ENCODE measurements at regions not wholly inside any gene's neighbourhood (a gene's known extent, or its start where the extent isn't known, plus 50 kb on each side); places are given as distances from the start of the nearest gene placed in this dataset.
A peak's percentile ranks its signal among the peaks of the same experiment; 100 is the strongest.

DNA sequence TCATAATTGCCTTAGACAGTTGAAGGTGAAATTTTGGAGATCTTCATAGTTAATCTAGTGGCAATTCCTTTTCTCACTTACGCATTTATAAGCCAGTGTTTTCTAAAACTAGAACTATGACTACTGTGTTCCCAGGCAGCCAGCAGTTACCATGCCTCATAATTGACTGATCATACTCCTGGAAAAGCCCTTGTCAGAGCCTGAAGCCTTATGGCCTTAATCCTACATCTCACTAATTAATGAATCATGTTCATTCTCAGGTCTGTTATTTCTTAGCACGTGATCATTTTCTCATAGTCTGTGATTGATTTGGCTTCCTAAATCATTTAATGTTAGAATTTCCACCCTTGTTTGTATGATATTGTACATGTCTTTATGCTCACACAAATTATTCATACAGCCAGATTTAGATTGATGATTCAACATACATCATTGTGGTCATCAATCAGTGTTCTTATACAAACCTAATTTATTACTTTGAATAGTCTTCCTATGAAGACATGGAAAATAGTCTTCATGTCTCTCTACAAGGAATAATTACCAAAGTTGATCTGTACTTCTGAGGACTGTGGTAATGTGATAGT lies 132.6 kb upstream of the ASCC3 start:
- TF ChIP-seq POLR2A (IDR thresholded peaks at IDR 0.05) = no peak

DNA sequence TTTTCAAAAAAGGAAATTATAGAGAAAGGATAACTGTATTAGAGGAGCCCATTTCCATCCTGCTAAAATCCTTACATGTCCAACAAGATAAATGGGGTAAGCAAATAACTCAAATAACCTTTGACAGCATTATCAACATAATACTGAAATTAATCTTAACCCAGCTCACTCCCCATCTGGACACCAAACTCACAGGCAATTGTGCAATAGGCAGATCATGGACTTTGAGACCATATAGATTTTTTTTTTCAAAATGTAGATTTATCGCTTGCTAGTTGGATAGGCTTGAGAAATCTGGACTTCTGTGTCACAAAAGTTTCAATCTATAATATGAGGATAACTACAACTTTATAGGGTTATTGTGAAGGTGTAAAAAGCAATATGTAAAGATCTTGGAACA lies 134.4 kb upstream of the ASCC3 start:
- intact Hi-C loops (cut with DNase I; ENCODE audit: low total_unique reads) = no loop called here
- Histone ChIP-seq H3K9me3 (no peaks in the 10 kb centered on the region), H3K27me3 (no peaks in the 10 kb centered on the region), H3K4me3 (no peak overlapping the region), H3K27ac (no peak overlapping the region), H3K36me3 (no peaks in the 10 kb centered on the region), H3K4me1 (no peaks in the 10 kb centered on the region)
- DNase-seq = peak in 1 of 2 donors; percentile 39
- 42 to 76% (median 53%) methylated on average over 1 of the region's 1 CpG for WGBS, 5 donors
- no peak for TF ChIP-seq POLR2A (IDR thresholded peaks at IDR 0.05)
- TF ChIP-seq, protein P1, sequence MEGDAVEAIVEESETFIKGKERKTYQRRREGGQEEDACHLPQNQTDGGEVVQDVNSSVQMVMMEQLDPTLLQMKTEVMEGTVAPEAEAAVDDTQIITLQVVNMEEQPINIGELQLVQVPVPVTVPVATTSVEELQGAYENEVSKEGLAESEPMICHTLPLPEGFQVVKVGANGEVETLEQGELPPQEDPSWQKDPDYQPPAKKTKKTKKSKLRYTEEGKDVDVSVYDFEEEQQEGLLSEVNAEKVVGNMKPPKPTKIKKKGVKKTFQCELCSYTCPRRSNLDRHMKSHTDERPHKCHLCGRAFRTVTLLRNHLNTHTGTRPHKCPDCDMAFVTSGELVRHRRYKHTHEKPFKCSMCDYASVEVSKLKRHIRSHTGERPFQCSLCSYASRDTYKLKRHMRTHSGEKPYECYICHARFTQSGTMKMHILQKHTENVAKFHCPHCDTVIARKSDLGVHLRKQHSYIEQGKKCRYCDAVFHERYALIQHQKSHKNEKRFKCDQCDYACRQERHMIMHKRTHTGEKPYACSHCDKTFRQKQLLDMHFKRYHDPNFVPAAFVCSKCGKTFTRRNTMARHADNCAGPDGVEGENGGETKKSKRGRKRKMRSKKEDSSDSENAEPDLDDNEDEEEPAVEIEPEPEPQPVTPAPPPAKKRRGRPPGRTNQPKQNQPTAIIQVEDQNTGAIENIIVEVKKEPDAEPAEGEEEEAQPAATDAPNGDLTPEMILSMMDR (IDR thresholded peaks at IDR 0.05) = no peak
- no peak for TF ChIP-seq POLR2AphosphoS5 (IDR thresholded peaks at IDR 0.05)
- no peak for TF ChIP-seq EP300 (IDR thresholded peaks at IDR 0.05)

More for the DNA sequence above, 132.6 kb upstream of the ASCC3 start:
- 85 to 90% (median 89%) methylated on average over 2 of the region's 2 CpGs for WGBS, 5 donors
- DNase-seq = no peak
- intact Hi-C loops (cut with DNase I; ENCODE audit: low total_unique reads) = no loop called here
- Histone ChIP-seq H3K9me3 (no peaks in the 10 kb centered on the region), H3K4me1 (no peaks in the 10 kb centered on the region), H3K36me3 (no peaks in the 10 kb centered on the region), H3K27ac (no peak overlapping the region), H3K4me3 (no peak overlapping the region), H3K27me3 (no peaks in the 10 kb centered on the region)

DNA sequence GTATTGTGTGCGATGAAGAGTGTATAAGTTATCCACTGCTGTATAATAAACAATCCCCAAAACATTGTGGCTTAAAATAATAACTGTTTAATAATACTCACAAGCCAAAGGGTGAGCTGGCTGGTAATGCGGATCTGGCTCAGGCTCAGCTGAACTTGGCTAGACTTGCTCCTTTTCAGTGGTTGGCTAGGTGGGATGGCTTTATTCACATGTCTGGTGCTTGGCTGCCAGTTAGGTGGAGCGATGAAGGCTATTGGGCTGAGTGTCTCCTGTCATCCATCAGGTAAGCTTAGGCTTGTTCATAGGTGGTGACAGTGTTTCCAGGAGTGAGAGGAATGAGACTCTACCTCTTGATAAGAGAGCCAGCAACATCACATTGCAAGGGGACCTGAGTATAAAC lies 135.0 kb upstream of the ASCC3 start:
- H3K4me1 ChIP-seq = no peaks in the 10 kb centered on the region
- TF ChIP-seq POLR2AphosphoS5 (IDR thresholded peaks at IDR 0.05) = no peak
- TF ChIP-seq POLR2A (IDR thresholded peaks at IDR 0.05) = no peak
- no peak for TF ChIP-seq EP300 (IDR thresholded peaks at IDR 0.05)
- TF ChIP-seq, protein P1 (IDR thresholded peaks at IDR 0.05) = no peak
- no peak for DNase-seq
- no peaks in the 10 kb centered on the region for H3K36me3 ChIP-seq
- H3K27ac ChIP-seq = no peak overlapping the region
- H3K9me3 ChIP-seq = no peaks in the 10 kb centered on the region
- intact Hi-C loops (cut with DNase I; ENCODE audit: low total_unique reads) = no loop called here
- H3K27me3 ChIP-seq = no peaks in the 10 kb centered on the region
- H3K4me3 ChIP-seq = no peak overlapping the region
- WGBS, 5 donors = 77 to 91% (median 87%) methylated on average over 3 of the region's 3 CpGs

GRCh38 chr6:101018157-101018556 lies 137.0 kb upstream of the ASCC3 start:
- H3K9me3 ChIP-seq = no peaks in the 10 kb centered on the region
- no peak overlapping the region for H3K4me3 ChIP-seq
- no peaks in the 10 kb centered on the region for H3K4me1 ChIP-seq
- H3K27me3 ChIP-seq = no peaks in the 10 kb centered on the region
- 71 to 80% (median 75%) methylated on average over 3 of the region's 3 CpGs for WGBS, 5 donors
- TF ChIP-seq POLR2AphosphoS5 (IDR thresholded peaks at IDR 0.05) (no peak), POLR2A (IDR thresholded peaks at IDR 0.05) (no peak), EP300 (IDR thresholded peaks at IDR 0.05) (no peak)
- TF ChIP-seq, protein P1 (IDR thresholded peaks at IDR 0.05) = no peak
- intact Hi-C loops (cut with DNase I; ENCODE audit: low total_unique reads) = no loop called here
- no peak overlapping the region for H3K27ac ChIP-seq
- no peaks in the 10 kb centered on the region for H3K36me3 ChIP-seq
- no peak for DNase-seq

DNA sequence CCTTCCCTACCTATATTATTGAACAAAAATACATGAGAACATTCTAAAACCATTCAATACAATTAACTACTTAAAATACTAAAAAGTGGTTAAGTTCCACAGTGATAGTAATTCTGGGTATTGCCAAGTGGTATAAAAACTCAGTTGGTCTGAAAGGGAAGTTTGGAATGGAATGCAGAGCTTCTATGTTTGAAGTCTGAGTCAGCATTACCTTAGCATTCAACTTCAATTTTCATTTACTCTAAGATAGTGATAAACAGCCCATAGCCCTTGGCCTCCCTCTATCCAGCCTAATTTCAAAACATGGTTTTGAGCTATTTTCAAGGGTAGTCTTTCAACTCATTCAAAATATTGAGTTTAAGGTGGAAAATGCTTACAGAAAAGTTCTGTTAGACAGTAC lies 140.4 kb upstream of the ASCC3 start:
- no peak overlapping the region for H3K4me3 ChIP-seq
- no peak for DNase-seq
- TF ChIP-seq, protein P1 (IDR thresholded peaks at IDR 0.05) = no peak
- TF ChIP-seq POLR2A (IDR thresholded peaks at IDR 0.05) (no peak), EP300 (IDR thresholded peaks at IDR 0.05) (no peak), POLR2AphosphoS5 (IDR thresholded peaks at IDR 0.05) (no peak)
- H3K36me3 ChIP-seq = no peaks in the 10 kb centered on the region
- H3K27ac ChIP-seq = no peak overlapping the region
- intact Hi-C loops (cut with DNase I; ENCODE audit: low total_unique reads) = no loop called here
- peaks cover 0 to 14% (median 5%) of the 10 kb centered on the region in 4 donors for H3K9me3 ChIP-seq
- no peaks in the 10 kb centered on the region for H3K4me1 ChIP-seq
- H3K27me3 ChIP-seq = no peaks in the 10 kb centered on the region
